ENCODE measurements at regions not wholly inside any gene's neighbourhood (a gene's known extent, or its start where the extent isn't known, plus 50 kb on each side); places are given as distances from the start of the nearest gene placed in this dataset.

GRCh38 chr5:73381590-73382400, 66.8 kb downstream of the FOXD1 start:
- ATAC-seq (replicated peaks in 1 of 4): peak in 3 of 4 experiments; percentile 34 to 42 (median 36)
- POLR2A ChIA-PET: no interaction called here
- peaks cover 2 to 33% of the 10 kb centered on the region in 2 experiments for H3K4me1 ChIP-seq (ENCODE audit: control insufficient read depth in 1 of 2, extremely low read depth in 1 of 2, insufficient read depth in 2 of 2, low read length in 2 of 2)
- CTCF ChIA-PET: no interaction called here
- no peak overlapping the region for H3K27ac ChIP-seq (ENCODE audit: low read length)
- Mint-ChIP-seq H3K36me3 (peaks cover 3% of the 10 kb centered on the region), H3K9me3 (peaks cover 3 to 17% (median 4%) of the 10 kb centered on the region in 3 donors), H3K4me1 (peaks cover 27 to 36% (median 28%) of the 10 kb centered on the region in 3 donors), H3K27me3 (peaks cover 62 to 65% of the 10 kb centered on the region in 2 donors), H3K4me3 (peak overlapping the region in 2 of 3 donors; percentile 62 to 78), H3K27ac (no peak overlapping the region)
- no peaks in the 10 kb centered on the region for H3K36me3 ChIP-seq (ENCODE audit: control insufficient read depth in 2 of 2, extremely low read depth in 1 of 2, insufficient read depth in 1 of 2, low read length in 1 of 2)
- H3K4me3 ChIP-seq (ENCODE audit: control insufficient read depth in 1 of 2, extremely low read depth in 1 of 2, low read length in 1 of 2): peak overlapping the region in 1 of 2 donors; percentile 36
- WGBS (ENCODE audit: insufficient coverage): 8% methylated on average over 90 of the region's 90 CpGs
- H3K27me3 ChIP-seq (replicated peaks in 1 of 2; ENCODE audit: control insufficient read depth in 2 of 2, extremely low read depth in 1 of 2, insufficient read depth in 2 of 2, low read length in 1 of 2): peaks cover 42 to 47% of the 10 kb centered on the region in 2 experiments
- peak in 1 of 35 experiments; percentile 12 for DNase-seq
- peaks cover 12% of the 10 kb centered on the region for H3K9me3 ChIP-seq

GRCh38 chr5:73380710-73381589, 67.6 kb downstream of the FOXD1 start:
- Mint-ChIP-seq H3K9me3 (peaks cover 3 to 17% (median 4%) of the 10 kb centered on the region in 3 donors), H3K27me3 (peaks cover 71 to 73% of the 10 kb centered on the region in 2 donors), H3K36me3 (peaks cover 3% of the 10 kb centered on the region), H3K4me3 (peak overlapping the region; percentile 36 to 78 (median 62)), H3K27ac (peak overlapping the region in 1 of 2 donors; percentile 19), H3K4me1 (peaks cover 19 to 27% (median 20%) of the 10 kb centered on the region in 3 donors)
- DNase-seq (no peak), ATAC-seq (replicated peaks in 1 of 4) (peak in 1 of 4 experiments; percentile 30)
- Histone ChIP-seq H3K36me3 (ENCODE audit: control insufficient read depth in 2 of 2, extremely low read depth in 1 of 2, insufficient read depth in 1 of 2, low read length in 1 of 2) (no peaks in the 10 kb centered on the region), H3K9me3 (peaks cover 12% of the 10 kb centered on the region), H3K27me3 (replicated peaks in 1 of 2; ENCODE audit: control insufficient read depth in 2 of 2, extremely low read depth in 1 of 2, insufficient read depth in 2 of 2, low read length in 1 of 2) (peaks cover 47 to 53% of the 10 kb centered on the region in 2 experiments), H3K4me1 (ENCODE audit: control insufficient read depth in 1 of 2, extremely low read depth in 1 of 2, insufficient read depth in 2 of 2, low read length in 2 of 2) (peaks cover 0 to 30% of the 10 kb centered on the region in 2 experiments), H3K27ac (ENCODE audit: low read length) (no peak overlapping the region), H3K4me3 (ENCODE audit: control insufficient read depth in 1 of 2, extremely low read depth in 1 of 2, low read length in 1 of 2) (peak overlapping the region in 1 of 2 donors; percentile 36)
- POLR2A ChIA-PET: interaction anchor here in 1 of 2 donors (0.6 kb wide), 1 partner anchor 698 kb away, joined by 3 read pairs; no protein-coding TSS in a partner anchor
- WGBS (ENCODE audit: insufficient coverage): 10% methylated on average over 45 of the region's 54 CpGs
- CTCF ChIA-PET: no interaction called here

GRCh38 chr5:73380041-73380440, 68.5 kb downstream of the FOXD1 start:
- Histone ChIP-seq H3K27ac (ENCODE audit: low read length) (no peak overlapping the region), H3K9me3 (peaks cover 8% of the 10 kb centered on the region), H3K4me1 (ENCODE audit: control insufficient read depth in 1 of 2, extremely low read depth in 1 of 2, insufficient read depth in 2 of 2, low read length in 2 of 2) (peaks cover 0 to 30% of the 10 kb centered on the region in 2 experiments), H3K4me3 (ENCODE audit: control insufficient read depth in 1 of 2, extremely low read depth in 1 of 2, low read length in 1 of 2) (peak overlapping the region in 1 of 2 donors; percentile 32), H3K27me3 (replicated peaks in 1 of 2; ENCODE audit: control insufficient read depth in 2 of 2, extremely low read depth in 1 of 2, insufficient read depth in 2 of 2, low read length in 1 of 2) (peaks cover 53 to 55% of the 10 kb centered on the region in 2 experiments), H3K36me3 (ENCODE audit: control insufficient read depth in 2 of 2, extremely low read depth in 1 of 2, insufficient read depth in 1 of 2, low read length in 1 of 2) (no peaks in the 10 kb centered on the region)
- WGBS (ENCODE audit: insufficient coverage): 19% methylated on average over 19 of the region's 19 CpGs
- ATAC-seq (replicated peaks in 1 of 4): no peak
- peak in 1 of 35 experiments; percentile 5 for DNase-seq
- Mint-ChIP-seq H3K27me3 (peaks cover 77 to 78% of the 10 kb centered on the region in 2 donors), H3K9me3 (peaks cover 3 to 14% (median 4%) of the 10 kb centered on the region in 3 donors), H3K4me1 (peaks cover 19 to 22% (median 19%) of the 10 kb centered on the region in 3 donors), H3K27ac (no peak overlapping the region), H3K36me3 (peaks cover under 1% of the 10 kb centered on the region), H3K4me3 (peak overlapping the region; percentile 17 to 78 (median 21))
- CTCF ChIA-PET: no interaction called here
- POLR2A ChIA-PET: interaction anchor here in 1 of 2 donors (0.6 kb wide), 1 partner anchor 697 kb away, joined by 3 read pairs; no protein-coding TSS in a partner anchor

- H3K36me3 Mint-ChIP-seq: no peaks in the 10 kb centered on the region
- peaks cover 55 to 56% of the 10 kb centered on the region in 2 experiments for H3K27me3 ChIP-seq (replicated peaks in 1 of 2; ENCODE audit: control insufficient read depth in 2 of 2, extremely low read depth in 1 of 2, insufficient read depth in 2 of 2, low read length in 1 of 2)
- no peaks in the 10 kb centered on the region for H3K36me3 ChIP-seq (ENCODE audit: control insufficient read depth in 2 of 2, extremely low read depth in 1 of 2, insufficient read depth in 1 of 2, low read length in 1 of 2)
- no peak overlapping the region for H3K27ac Mint-ChIP-seq
- no peak for ATAC-seq (replicated peaks in 1 of 4)
- H3K4me1 Mint-ChIP-seq: peaks cover 19 to 22% (median 19%) of the 10 kb centered on the region in 3 donors
- WGBS (ENCODE audit: insufficient coverage): no CpG with 5 or more reads among the region's 3 CpGs
- peaks cover 0 to 30% of the 10 kb centered on the region in 2 experiments for H3K4me1 ChIP-seq (ENCODE audit: control insufficient read depth in 1 of 2, extremely low read depth in 1 of 2, insufficient read depth in 2 of 2, low read length in 2 of 2)
- no peak for DNase-seq
- CTCF ChIA-PET: no interaction called here
- H3K9me3 ChIP-seq: peaks cover 4% of the 10 kb centered on the region
- H3K9me3 Mint-ChIP-seq: peaks cover 3 to 8% (median 4%) of the 10 kb centered on the region in 3 donors
- POLR2A ChIA-PET: no interaction called here
- no peak overlapping the region for H3K4me3 ChIP-seq (ENCODE audit: control insufficient read depth in 1 of 2, extremely low read depth in 1 of 2, low read length in 1 of 2)
- no peak overlapping the region for H3K27ac ChIP-seq (ENCODE audit: low read length)
- peaks cover 81 to 82% of the 10 kb centered on the region in 2 donors for H3K27me3 Mint-ChIP-seq
- H3K4me3 Mint-ChIP-seq: peak overlapping the region in 2 of 3 donors; percentile 21 to 78
Observed at GRCh38 chr5:73379435-73379834, 69.1 kb downstream of the FOXD1 start.

GRCh38 chr5:73378765-73379164, 69.8 kb downstream of the FOXD1 start:
- no peak overlapping the region for H3K4me3 Mint-ChIP-seq
- no peak overlapping the region for H3K27ac Mint-ChIP-seq
- peaks cover 19 to 21% (median 19%) of the 10 kb centered on the region in 3 donors for H3K4me1 Mint-ChIP-seq
- no peak for ATAC-seq (replicated peaks in 1 of 4)
- ChIA-PET POLR2A (no interaction called here), CTCF (interaction anchor here in 1 of 2 donors (0.6 kb wide), 1 partner anchor 50 kb away, joined by 3 read pairs; no protein-coding TSS in a partner anchor)
- H3K9me3 ChIP-seq: peaks cover under 1% of the 10 kb centered on the region
- H3K27ac ChIP-seq (ENCODE audit: low read length): no peak overlapping the region
- no peaks in the 10 kb centered on the region for H3K36me3 Mint-ChIP-seq
- no CpG with 5 or more reads among the region's 1 CpG for WGBS (ENCODE audit: insufficient coverage)
- H3K27me3 ChIP-seq (replicated peaks in 1 of 2; ENCODE audit: control insufficient read depth in 2 of 2, extremely low read depth in 1 of 2, insufficient read depth in 2 of 2, low read length in 1 of 2): peaks cover 53 to 55% of the 10 kb centered on the region in 2 experiments
- H3K36me3 ChIP-seq (ENCODE audit: control insufficient read depth in 2 of 2, extremely low read depth in 1 of 2, insufficient read depth in 1 of 2, low read length in 1 of 2): no peaks in the 10 kb centered on the region
- H3K4me1 ChIP-seq (ENCODE audit: control insufficient read depth in 1 of 2, extremely low read depth in 1 of 2, insufficient read depth in 2 of 2, low read length in 2 of 2): peaks cover 0 to 30% of the 10 kb centered on the region in 2 experiments
- peaks cover 79 to 81% of the 10 kb centered on the region in 2 donors for H3K27me3 Mint-ChIP-seq
- H3K9me3 Mint-ChIP-seq: peaks cover 0 to 2% (median 0%) of the 10 kb centered on the region in 3 donors
- H3K4me3 ChIP-seq (ENCODE audit: control insufficient read depth in 1 of 2, extremely low read depth in 1 of 2, low read length in 1 of 2): no peak overlapping the region
- DNase-seq: no peak

GRCh38 chr5:73378070-73378469, 70.5 kb downstream of the FOXD1 start:
- Histone ChIP-seq H3K4me1 (ENCODE audit: control insufficient read depth in 1 of 2, extremely low read depth in 1 of 2, insufficient read depth in 2 of 2, low read length in 2 of 2) (peaks cover 0 to 30% of the 10 kb centered on the region in 2 experiments), H3K27ac (ENCODE audit: low read length) (no peak overlapping the region), H3K9me3 (no peaks in the 10 kb centered on the region), H3K36me3 (ENCODE audit: control insufficient read depth in 2 of 2, extremely low read depth in 1 of 2, insufficient read depth in 1 of 2, low read length in 1 of 2) (no peaks in the 10 kb centered on the region), H3K27me3 (replicated peaks in 1 of 2; ENCODE audit: control insufficient read depth in 2 of 2, extremely low read depth in 1 of 2, insufficient read depth in 2 of 2, low read length in 1 of 2) (peaks cover 46 to 55% of the 10 kb centered on the region in 2 experiments), H3K4me3 (ENCODE audit: control insufficient read depth in 1 of 2, extremely low read depth in 1 of 2, low read length in 1 of 2) (no peak overlapping the region)
- ATAC-seq (replicated peaks in 1 of 4): no peak
- DNase-seq: no peak
- WGBS (ENCODE audit: insufficient coverage): 0% methylated on average over 1 of the region's 5 CpGs
- CTCF ChIA-PET: interaction anchor here in 1 of 2 donors (0.6 kb wide), 1 partner anchor 202 kb away, joined by 3 read pairs; no protein-coding TSS in a partner anchor
- Mint-ChIP-seq H3K27me3 (peaks cover 79 to 80% of the 10 kb centered on the region in 2 donors), H3K9me3 (no peaks in the 10 kb centered on the region), H3K36me3 (no peaks in the 10 kb centered on the region), H3K4me1 (peaks cover 19 to 20% (median 19%) of the 10 kb centered on the region in 3 donors), H3K27ac (no peak overlapping the region), H3K4me3 (no peak overlapping the region)
- POLR2A ChIA-PET: no interaction called here
